ENCODE measurements at regions not wholly inside any gene's neighbourhood (a gene's known extent, or its start where the extent isn't known, plus 50 kb on each side); places are given as distances from the start of the nearest gene placed in this dataset.
A peak's percentile ranks its signal among the peaks of the same experiment; 100 is the strongest.
"Not testable (repeated sequence)": the region's sequence is repeated elsewhere in the genome, so short reads cannot be mapped to it uniquely, and the experiment has no call there.

DNA sequence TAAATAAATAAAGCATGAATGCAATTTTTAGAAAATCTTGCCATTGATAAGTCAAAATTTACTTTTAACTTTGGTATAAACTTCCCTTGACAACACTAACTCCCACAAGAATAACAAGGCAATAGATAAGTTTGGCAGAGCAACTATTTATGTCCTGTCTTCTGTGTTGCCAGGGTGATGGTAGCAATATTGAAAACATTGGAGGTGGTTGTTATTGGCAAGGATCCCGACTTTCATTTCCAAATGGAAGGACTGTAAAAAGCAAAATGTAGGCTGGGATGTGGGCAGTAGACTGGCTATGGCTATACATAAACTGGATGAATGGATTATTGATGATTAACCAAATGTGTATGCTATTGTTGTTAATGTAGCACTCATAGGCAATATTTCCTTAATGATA lies 134.9 kb upstream of the CACNA2D1 start:
- intact Hi-C loops (cut with DNase I): no loop called here
- no peak for DNase-seq

DNA sequence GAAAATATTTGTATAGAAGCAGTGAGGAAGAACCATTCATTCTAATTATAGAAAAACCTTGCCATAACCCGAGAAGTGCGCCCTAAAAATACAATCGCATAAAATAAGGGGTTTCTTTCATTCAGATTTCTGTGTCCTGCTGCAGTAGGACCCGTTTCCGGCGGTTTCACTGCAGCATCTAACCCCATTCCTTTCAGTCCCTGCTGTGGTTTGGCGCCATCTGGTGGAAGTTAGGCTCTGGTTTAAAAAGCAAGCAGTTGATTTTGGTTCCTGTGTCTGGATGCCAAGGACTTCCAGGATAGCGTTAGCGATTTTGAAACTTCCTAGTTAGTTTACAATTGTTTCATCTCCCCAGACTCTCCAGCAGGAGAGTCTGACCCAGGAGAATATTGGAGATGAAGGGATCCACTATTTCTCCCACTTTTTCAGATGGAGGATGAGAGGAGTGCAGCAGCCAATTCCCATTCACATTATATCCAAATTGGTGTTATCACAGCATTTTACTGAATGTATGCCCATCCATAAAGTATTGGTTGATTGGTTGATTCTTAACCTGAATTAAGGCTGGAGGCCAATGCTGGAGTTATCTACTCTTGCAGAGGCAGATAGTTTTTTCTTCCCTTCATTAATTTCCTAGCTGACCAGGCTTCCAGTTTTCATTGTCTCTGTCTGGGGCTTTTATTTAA lies 128.8 kb upstream of the CACNA2D1 start:
- DNase-seq: peak; percentile 70 to 97 (median 90)
- intact Hi-C loops (cut with DNase I): loop anchor here (5.0 kb wide), 1 partner anchor 530 kb away; no protein-coding TSS in a partner anchor

DNA sequence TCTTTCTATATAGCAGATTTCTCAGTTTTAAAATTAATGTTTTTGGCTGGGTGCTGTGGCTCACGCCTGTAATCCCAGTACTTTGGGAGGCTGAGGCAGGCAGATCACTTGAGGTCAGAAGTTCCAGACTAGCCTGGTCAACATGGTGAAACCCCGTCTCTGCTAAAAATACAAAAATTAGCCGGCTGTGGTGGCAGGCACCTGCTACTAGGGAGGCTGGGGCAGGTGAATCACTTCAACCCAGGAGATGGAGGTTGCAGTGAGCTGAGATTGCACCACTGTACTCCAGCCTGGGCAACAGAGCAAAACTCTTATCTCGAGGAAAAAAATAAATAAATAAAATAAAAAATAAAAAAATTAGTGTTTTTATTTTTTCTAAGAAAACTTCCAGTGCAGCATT lies 127.5 kb upstream of the CACNA2D1 start:
- intact Hi-C loops (cut with DNase I): loop anchor here (5.0 kb wide), 1 partner anchor 529 kb away; no protein-coding TSS in a partner anchor
- not testable (repeated sequence) for DNase-seq

DNA sequence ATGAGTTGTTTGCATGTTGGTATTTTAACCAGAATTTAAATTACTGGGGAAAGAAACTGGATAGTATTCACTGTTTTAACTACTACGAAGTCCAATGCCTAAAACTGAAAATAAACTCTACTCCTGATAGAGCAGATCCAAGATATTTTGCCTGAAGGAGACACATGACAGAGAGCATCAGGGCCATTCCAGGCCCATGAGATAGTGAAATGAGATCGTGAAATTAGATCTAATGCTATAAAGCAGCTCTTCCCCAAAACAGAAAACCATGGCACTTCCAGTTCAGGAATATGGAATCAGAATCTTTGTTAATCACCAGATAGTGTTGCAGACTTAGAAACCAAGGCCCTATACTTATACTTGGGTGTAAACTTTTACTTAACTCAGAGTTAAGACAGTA lies 124.3 kb upstream of the CACNA2D1 start:
- no peak for DNase-seq
- intact Hi-C loops (cut with DNase I): no loop called here

DNA sequence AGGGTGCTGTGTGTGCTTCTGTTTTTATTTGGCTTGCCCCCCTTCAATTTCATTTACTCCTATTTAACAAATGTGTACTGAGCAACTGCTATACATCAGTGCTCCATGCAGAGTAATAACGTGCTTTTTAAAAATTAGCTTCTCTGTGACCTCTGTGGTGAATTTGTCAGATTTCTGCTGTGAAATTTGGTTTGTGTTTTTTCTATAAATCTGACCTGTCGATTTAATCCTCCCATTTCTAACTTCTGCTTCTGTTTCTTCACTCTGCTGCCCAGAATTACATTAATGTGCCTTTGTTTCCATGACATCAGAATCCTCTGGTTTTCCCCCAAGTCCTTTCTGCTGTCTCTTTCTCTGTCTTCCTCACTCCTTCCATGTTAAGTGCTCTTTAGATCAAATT lies 123.8 kb upstream of the CACNA2D1 start:
- intact Hi-C loops (cut with DNase I): no loop called here
- DNase-seq: no peak

DNA sequence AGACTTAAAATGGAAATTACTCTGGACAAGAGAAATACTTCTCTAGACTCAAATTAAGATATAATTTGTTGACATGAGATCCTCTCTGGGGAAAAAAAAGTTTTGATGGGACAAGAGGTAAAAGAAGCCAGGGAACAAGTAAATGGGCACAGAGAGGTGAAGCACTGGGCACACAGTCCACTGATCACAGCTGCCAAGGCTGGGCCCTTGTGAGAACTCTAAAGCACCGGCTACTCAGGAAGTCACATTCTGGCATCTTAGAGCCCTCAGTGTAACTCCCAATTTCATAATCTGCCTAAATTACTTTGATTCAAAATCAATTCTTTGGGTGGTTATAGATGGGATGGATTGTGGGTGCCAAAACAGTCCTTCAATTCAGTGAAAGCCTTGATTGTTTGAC lies 123.2 kb upstream of the CACNA2D1 start:
- intact Hi-C loops (cut with DNase I): no loop called here
- DNase-seq: peak in 6 of 42 donors; percentile 12 to 51 (median 14)

DNA sequence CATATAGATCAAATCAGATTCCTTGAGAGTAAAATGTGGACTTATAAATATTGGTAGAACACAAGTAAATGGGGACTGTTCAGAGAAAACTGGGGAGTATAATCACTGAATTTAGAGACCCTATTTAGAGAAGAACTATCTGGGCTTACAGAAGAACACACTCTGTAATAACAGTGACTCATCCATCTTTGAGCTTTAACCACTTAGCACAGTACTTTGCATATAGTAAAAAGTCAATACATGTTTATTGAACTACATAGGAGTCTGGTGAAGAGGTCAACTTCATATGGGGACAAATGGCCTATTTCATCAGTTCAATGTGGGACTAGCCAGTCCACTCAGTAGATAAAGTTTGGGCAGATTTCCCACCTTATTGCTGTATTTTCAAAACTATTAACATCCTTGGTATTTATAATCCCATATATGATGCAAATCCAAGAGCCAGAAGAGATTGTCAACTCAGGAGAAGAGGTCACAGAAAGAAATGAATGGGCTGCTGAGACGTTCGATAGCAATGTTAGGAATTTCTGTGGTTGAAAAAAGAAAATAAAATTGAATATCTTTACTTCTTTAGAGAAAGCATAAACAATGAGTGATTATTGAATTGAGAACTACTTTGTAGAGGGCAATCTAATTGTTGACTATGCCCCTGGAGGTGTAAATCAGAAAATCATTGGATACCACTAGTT lies 119.3 kb upstream of the CACNA2D1 start:
- no peak for DNase-seq
- intact Hi-C loops (cut with DNase I): no loop called here

DNA sequence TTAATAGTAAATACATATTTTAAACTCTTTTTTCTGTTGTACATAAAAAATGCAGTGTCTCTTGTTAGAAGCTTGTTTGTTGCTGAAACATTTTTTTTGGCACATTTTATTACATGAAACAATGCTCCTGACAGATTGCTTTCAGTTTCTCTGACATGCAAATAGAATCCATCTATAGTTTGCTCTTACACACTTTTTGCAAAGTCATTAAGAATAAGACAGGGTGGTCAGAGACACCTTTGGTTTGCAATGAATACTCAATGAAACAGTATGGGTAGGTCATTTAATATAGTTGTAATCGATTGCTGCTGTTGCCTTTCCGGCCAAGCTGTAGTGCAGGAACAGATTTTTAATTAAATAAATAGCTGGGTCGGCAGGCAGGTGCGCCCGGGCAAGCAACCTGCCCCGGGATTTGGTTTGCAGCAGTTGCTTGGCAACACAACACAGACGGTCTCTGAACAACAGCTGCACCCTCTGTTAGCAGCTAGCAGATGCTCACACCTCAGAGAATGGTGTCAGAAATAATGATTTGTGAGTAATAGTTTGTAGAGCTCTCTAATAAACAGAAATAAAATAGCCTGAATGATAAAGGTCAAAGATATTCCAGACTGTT lies 115.7 kb upstream of the CACNA2D1 start:
- intact Hi-C loops (cut with DNase I): no loop called here
- DNase-seq: peak in 29 of 42 donors; percentile 15 to 73 (median 33)

DNA sequence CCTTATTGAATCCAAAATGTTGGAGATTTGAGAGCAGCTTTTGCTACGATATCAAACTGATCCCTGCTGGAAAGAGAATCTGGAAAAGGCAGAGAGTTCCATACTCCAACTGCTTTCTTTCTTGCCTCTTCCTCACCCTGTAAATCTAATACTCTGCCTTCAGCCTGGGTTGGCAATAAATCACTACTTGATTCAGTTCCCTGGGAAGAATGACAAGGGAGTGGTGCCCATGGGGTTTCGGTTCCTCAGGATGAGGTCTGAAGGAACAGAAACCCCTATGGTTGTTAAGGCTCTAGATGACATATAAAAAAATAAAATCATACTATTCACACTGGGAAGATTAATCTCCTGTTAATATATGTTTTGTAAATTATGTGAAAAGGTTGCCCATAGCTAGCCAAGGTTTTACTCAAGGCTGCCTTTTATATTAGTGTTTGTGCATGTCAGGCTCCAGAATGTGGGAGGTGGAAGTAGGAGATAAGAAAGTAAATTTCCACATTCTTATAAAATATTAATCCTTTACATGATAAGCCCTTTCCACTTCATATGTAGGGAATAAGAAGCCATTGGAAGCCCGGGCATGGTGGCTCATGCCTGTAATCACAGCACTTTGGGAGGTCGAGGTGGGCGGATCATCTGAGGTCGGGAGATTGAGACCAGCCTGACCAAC lies 106.2 kb upstream of the CACNA2D1 start:
- DNase-seq: no peak
- intact Hi-C loops (cut with DNase I): no loop called here

DNA sequence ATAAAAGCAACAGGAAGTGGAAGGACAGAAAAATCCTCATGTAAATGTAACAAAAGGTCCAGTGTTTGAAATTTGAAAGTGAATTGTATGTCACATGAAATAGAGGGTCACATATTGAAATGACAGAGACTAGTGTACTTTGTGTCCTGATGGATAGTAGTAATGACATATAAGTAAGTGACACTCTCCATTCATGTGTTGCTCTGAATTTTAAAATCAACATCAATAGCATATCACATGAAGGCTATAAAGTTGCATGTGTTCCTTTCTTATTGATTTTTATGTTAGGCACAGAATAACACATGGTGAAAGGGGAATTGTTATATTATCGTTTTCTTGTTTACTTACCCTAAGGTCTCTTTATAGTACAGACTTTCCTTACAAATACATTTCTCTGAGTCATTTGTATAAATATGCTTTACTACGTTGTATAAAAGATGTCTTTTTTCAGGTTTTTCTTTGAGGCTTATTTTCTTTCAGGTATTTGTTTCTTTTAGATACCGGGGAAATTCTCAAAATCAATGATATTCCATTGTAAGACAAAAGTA lies 104.6 kb upstream of the CACNA2D1 start:
- no peak for DNase-seq
- intact Hi-C loops (cut with DNase I): no loop called here

DNA sequence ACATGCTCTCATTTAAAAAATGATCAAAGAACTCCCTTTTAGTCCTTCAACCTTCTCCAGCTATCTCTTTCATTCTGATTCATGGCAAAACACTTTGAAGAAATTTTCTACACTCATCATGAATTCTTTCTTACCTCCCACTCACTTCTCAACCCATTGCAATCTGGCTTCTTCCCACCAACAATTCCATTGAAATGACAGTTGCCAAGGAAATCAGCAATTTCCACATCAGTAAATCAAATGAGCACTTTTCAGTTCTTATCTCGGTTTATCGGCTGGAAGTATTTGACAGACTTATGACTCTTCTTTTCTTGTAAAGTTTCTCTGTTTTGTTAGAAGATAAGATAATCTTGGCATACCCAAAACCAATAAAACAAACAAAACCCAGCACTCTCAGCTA lies 99.1 kb upstream of the CACNA2D1 start:
- peak in 2 of 42 donors; percentile 13 to 18 for DNase-seq
- intact Hi-C loops (cut with DNase I): no loop called here

DNA sequence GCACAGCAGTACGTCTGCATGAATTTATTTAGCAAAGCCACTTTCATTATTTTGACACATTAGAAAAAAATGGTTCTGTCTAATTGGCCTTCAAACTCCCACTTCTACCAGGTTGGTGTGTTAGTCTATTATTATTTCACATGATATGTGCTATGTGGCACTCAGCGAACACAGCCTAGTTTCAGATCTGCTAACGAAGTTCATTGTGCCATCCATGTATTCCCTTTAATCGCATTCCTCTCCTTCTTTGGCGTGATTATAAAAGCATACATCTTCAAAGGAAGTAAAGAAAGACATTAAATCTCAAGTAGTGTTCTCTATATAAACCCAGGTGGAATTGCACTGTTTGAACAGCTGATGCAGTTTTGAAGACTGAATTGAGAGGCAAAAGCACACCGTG lies 96.4 kb upstream of the CACNA2D1 start:
- intact Hi-C loops (cut with DNase I): no loop called here
- no peak for DNase-seq

DNA sequence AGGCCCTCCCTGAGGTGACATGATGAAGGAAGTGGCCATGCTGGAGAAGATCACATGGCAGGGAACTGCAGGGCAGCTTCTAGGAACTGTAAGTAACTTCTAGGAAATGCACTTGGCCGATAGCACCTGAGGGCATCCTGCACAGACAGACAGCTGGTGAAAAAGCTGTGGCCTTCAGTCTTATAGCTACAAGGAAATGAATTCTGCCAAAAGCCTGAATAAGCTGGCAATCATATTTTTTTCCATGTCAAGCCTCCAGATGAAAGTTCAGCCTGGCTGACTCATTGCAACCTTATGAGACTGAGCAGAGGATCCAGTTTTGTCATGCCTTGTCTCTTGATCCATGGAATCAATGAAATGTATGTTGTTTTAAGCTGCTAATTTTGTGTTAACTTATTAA lies 91.1 kb upstream of the CACNA2D1 start:
- no peak for DNase-seq
- intact Hi-C loops (cut with DNase I): no loop called here

DNA sequence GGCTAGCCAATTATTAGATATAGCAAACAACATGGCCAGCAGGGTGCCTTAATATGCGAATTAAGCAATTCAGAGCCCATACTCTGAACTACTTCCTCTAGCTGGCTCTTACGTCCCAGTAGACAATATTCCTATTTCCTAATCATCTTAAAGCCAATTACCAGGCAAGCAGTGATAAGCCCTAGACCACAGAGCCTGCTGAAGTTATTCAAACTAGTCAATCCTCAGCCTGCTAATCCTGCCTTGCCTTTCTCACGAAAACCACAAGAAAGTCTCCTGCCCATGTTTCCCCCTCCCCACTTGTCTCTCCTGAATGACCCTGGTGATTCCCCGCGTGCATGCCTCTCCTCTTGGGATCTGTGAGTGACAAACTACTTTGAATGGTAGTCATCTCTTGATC lies 86.8 kb upstream of the CACNA2D1 start:
- intact Hi-C loops (cut with DNase I): no loop called here

DNA sequence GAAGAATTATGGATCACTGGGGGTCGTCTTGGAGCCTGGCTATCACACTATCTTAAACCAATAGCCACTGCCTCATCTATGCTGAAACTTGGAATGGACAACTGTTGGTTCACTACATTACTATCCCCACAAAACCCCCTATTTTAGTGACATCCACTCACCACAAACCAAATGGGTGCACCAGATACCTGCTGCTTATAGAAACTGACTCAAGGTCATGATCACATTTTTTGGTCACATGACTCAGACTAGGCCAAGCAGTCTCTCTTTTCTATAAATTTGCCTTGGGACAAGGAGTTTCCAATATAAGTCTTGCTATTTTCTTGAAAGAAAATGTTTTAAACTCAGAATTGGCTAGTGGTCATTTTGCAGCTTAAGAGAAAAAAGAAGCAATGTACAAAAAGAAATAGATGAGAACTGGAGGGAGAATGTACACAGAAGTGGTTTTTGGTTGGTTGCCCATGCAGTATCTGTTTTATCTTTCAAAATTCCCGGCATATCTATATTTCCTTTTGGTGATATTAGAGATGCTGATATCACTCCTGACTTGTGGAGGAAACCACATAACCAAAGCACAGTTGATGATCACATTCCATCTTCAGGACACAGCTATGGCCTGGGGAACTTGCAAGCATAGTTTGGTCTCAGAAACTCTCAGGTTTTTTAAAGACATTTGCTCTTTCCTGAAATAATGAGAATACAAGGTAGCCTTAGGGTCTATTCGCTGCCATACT lies 85.2 kb upstream of the CACNA2D1 start:
- intact Hi-C loops (cut with DNase I): no loop called here
- no peak for DNase-seq

More for the DNA sequence above, 86.8 kb upstream of the CACNA2D1 start:
- DNase-seq: no peak

DNA sequence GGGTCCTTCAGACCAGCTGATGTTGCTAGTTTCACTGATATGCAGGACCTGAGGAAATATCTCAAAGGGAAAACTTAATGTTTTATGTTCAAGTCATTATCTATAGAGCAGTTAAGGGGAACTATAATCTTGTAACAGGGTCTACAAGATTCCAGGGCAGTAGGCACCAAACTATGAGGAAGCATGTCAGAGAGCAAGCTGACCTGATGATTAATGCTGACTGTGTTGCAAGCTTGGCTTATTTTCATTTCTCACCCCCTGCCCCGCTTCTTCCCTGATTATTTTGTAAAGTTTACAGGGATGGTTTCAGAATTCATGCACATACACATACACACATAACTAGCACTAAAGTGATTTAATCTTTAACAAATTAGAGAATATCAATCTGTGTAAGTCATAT lies 84.3 kb upstream of the CACNA2D1 start:
- intact Hi-C loops (cut with DNase I): no loop called here
- no peak for DNase-seq

DNA sequence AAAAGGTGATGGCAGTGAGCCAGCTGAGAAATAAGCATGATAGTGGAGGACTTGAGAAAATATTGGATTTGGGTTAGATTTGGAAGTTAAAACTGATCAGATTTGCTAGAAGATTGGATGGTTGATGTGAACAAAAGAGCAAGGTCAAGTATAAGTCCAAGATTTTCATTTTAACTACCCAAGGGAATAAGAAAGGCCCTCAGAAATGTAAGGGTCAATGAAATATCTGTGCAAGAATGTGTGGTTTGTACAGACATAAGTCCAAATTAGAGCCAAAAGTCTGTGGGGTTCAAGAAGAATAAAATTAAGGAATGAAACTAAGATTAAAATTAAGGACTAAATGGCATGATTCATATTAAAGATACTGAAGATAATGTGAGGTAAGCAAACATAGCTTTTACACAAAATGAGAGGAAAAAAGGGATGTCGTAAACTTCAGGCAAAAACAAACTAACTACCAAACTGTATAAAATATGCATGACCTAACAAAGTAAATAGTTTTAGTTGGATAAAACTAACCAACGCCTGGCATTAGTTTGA lies 78.4 kb upstream of the CACNA2D1 start:
- DNase-seq: no peak
- intact Hi-C loops (cut with DNase I): no loop called here

DNA sequence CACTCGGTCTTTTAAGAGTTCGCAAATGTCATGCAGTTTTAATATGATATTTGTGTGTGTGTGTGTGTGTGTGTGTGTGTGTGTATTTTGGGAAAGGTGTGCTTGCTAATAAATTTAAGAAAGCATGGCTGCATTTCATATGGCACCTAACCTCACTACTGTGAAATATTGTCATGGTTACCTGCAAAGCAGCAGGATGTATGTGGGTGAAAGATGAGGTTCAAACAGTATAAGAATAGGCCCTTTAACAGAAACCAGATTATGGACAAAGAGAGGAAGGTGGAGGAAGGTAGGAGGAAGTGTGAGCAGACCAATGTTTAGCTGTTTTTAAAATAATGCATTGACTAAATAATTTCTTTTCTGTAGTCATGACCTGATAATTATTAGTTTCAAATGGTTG lies 73.5 kb upstream of the CACNA2D1 start:
- intact Hi-C loops (cut with DNase I): no loop called here
- DNase-seq: no peak

DNA sequence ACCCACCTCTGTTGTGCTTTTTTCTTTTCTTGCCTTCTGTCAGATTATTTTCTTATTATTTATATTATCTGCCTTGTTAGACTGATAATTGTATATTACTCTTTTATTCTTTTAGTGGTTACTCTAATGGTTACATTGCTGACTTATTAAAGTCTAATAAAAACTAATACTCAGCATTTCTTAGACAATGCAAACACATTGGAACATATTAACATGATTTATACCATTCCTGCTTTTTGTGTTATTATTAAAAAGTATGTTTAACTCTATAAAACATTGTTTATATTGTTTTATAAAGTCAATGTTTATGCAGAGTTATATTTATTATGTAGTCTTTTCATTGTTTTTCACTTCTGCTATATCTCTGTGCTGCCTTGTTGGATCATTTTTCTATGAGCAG lies 68.0 kb upstream of the CACNA2D1 start:
- intact Hi-C loops (cut with DNase I): no loop called here
- no peak for DNase-seq
